SJSA1 (cell line): ENCODE measurements at regions not wholly inside any gene's neighbourhood (a gene's known extent, or its start where the extent isn't known, plus 50 kb on each side); places are given as distances from the start of the nearest gene placed in this dataset.

Experiments
- DNase-seq, 2 experiments: peaks; one replicate each; pipeline ENCODE4 v3.0.0-alpha.2; 2015 to 2020; ENCODE audit warnings: low spot score in 2 of 2, low read depth in 1 of 2
- H3K27ac ChIP-seq: fragments of 250-450 bp; sonication (Bioruptor Pico); 2 replicates; pipeline ENCODE4 v1.5.1; 2020; ENCODE audit warnings: mild to moderate bottlenecking, moderate library complexity
- H3K27me3 ChIP-seq: fragments of 250-450 bp; sonication (Bioruptor Pico); replicated peaks from 2 replicates; pipeline ENCODE4 v1.5.1; 2020; ENCODE audit warnings: mild to moderate bottlenecking, moderate library complexity
- H3K36me3 ChIP-seq: fragments of 250-450 bp; sonication (Bioruptor Pico); 2 replicates; pipeline ENCODE4 v1.5.1; 2020; ENCODE audit warnings: mild to moderate bottlenecking
- H3K4me1 ChIP-seq: fragments of 250-450 bp; sonication (Bioruptor Pico); replicated peaks from 2 replicates; pipeline ENCODE4 v1.6.1; 2021; ENCODE audit warnings: mild to moderate bottlenecking
- H3K4me3 ChIP-seq: fragments of 250-450 bp; sonication (Bioruptor Pico); 2 replicates; pipeline ENCODE4 v1.5.1; 2020; ENCODE audit warnings: mild to moderate bottlenecking
- H3K9me3 ChIP-seq: fragments of 250-450 bp; sonication (Bioruptor Pico); replicated peaks from 2 replicates; pipeline ENCODE4 v1.5.1; 2020; ENCODE audit warnings: mild to moderate bottlenecking

GRCh38 chr7:148524479-148525224 lies 65.9 kb upstream of the C7orf33 start:
- H3K9me3 ChIP-seq, result no peaks in the 10 kb centered on the region
- no peaks in the 10 kb centered on the region for H3K4me1 ChIP-seq
- peaks cover 23% of the 10 kb centered on the region for H3K27me3 ChIP-seq
- no peak overlapping the region for H3K4me3 ChIP-seq
- DNase-seq, result no peak
- H3K36me3 ChIP-seq, result no peaks in the 10 kb centered on the region
- H3K27ac ChIP-seq, result no peak overlapping the region

- H3K4me1 ChIP-seq, result no peaks in the 10 kb centered on the region
- peaks cover 20% of the 10 kb centered on the region for H3K27me3 ChIP-seq
- DNase-seq, result peak; percentile 37 to 83
- H3K9me3 ChIP-seq, result no peaks in the 10 kb centered on the region
- no peak overlapping the region for H3K27ac ChIP-seq
- H3K4me3 ChIP-seq, result no peak overlapping the region
- H3K36me3 ChIP-seq, result no peaks in the 10 kb centered on the region
Observed at GRCh38 chr7:148527717-148528168, 62.8 kb upstream of the C7orf33 start.

GRCh38 chr7:148535217-148535616 lies 55.3 kb upstream of the C7orf33 start:
- Histone ChIP-seq H3K9me3 (no peaks in the 10 kb centered on the region), H3K27ac (no peak overlapping the region), H3K4me3 (no peak overlapping the region), H3K4me1 (no peaks in the 10 kb centered on the region; the same call in 1 of the 2 replicates), H3K27me3 (no peaks in the 10 kb centered on the region), H3K36me3 (no peaks in the 10 kb centered on the region)
- no peak for DNase-seq

- Histone ChIP-seq H3K4me1 (no peaks in the 10 kb centered on the region; the same call in 1 of the 2 replicates), H3K9me3 (no peaks in the 10 kb centered on the region), H3K4me3 (no peak overlapping the region), H3K36me3 (no peaks in the 10 kb centered on the region), H3K27me3 (no peaks in the 10 kb centered on the region), H3K27ac (no peak overlapping the region)
- no peak for DNase-seq
Observed at GRCh38 chr7:148537435-148537834, 53.1 kb upstream of the C7orf33 start.

GRCh38 chr7:148540041-148540738 lies 50.4 kb upstream of the C7orf33 start:
- no peaks in the 10 kb centered on the region for H3K27me3 ChIP-seq
- no peaks in the 10 kb centered on the region for H3K36me3 ChIP-seq
- no peaks in the 10 kb centered on the region for H3K9me3 ChIP-seq
- DNase-seq, result peak in 1 of 2 experiments; percentile 6
- H3K27ac ChIP-seq, result no peak overlapping the region
- no peak overlapping the region for H3K4me3 ChIP-seq
- H3K4me1 ChIP-seq, result no peaks in the 10 kb centered on the region; the same call in 1 of the 2 replicates
